T47D (cell line): ENCODE measurements at regions not wholly inside any gene's neighbourhood (a gene's known extent, or its start where the extent isn't known, plus 50 kb on each side); places are given as distances from the start of the nearest gene placed in this dataset.

Experiments
- DNase-seq, 2 experiments: peaks; one replicate each; pipeline versions ENCODE4 v3.0.0 to v3.0.0-alpha.2; 2011 to 2012; ENCODE audit warnings: low read depth in 1 of 2, low spot score in 1 of 2
- JUND ChIP-seq: IDR thresholded peaks from 2 replicates; pipeline ENCODE4 v1.6.1; 2012; ENCODE audit warnings: low read depth
- in situ Hi-C: cut with HindIII; loops from 2 replicates; pipeline ENCODE4 v1.10.0; 2016; ENCODE audit warnings: low sequenced_read_pairs, low pct_unique_long_range_greater_than_20kb

GRCh38 chr3:109532257-109533216 lies 195.2 kb upstream of the DPPA4 start:
- DNase-seq = peak in 1 of 2 experiments; percentile 74
- no peak for TF ChIP-seq JUND
- in situ Hi-C loops = no loop called here

GRCh38 chr3:109545746-109546145 lies 208.4 kb upstream of the DPPA4 start:
- no peak for DNase-seq
- no peak for TF ChIP-seq JUND
- in situ Hi-C loops = no loop called here

- TF ChIP-seq JUND = no peak
- in situ Hi-C loops = no loop called here
- DNase-seq = no peak
Observed at GRCh38 chr3:109548192-109548938, 211.0 kb upstream of the DPPA4 start.

- TF ChIP-seq JUND = no peak
- DNase-seq = no peak
- in situ Hi-C loops = no loop called here
Observed at GRCh38 chr3:109553591-109554371, 216.4 kb upstream of the DPPA4 start.

- in situ Hi-C loops = no loop called here
- no peak for TF ChIP-seq JUND
- DNase-seq = no peak
Observed at GRCh38 chr3:109559389-109559788, 222.0 kb upstream of the DPPA4 start.

GRCh38 chr3:109563149-109563548 lies 225.8 kb upstream of the DPPA4 start:
- TF ChIP-seq JUND = no peak
- in situ Hi-C loops = no loop called here
- DNase-seq = no peak

GRCh38 chr3:109569135-109569846 lies 231.9 kb upstream of the DPPA4 start:
- in situ Hi-C loops = no loop called here
- no peak for DNase-seq
- no peak for TF ChIP-seq JUND

GRCh38 chr3:109570408-109570807 lies 233.1 kb upstream of the DPPA4 start:
- no peak for TF ChIP-seq JUND
- no peak for DNase-seq
- in situ Hi-C loops = no loop called here

- no peak for TF ChIP-seq JUND
- in situ Hi-C loops = no loop called here
- DNase-seq = no peak
Observed at GRCh38 chr3:109572301-109572700, 235.0 kb upstream of the DPPA4 start.

GRCh38 chr3:109596991-109597390 lies 259.6 kb upstream of the DPPA4 start:
- no peak for DNase-seq
- in situ Hi-C loops = no loop called here
- TF ChIP-seq JUND = no peak

- DNase-seq = no peak
- in situ Hi-C loops = no loop called here
- TF ChIP-seq JUND = no peak
Observed at GRCh38 chr3:109597444-109597843, 260.1 kb upstream of the DPPA4 start.

- no peak for TF ChIP-seq JUND
- DNase-seq = no peak
- in situ Hi-C loops = no loop called here
Observed at GRCh38 chr3:109607897-109608296, 270.6 kb upstream of the DPPA4 start.
